Breast epithelium (tissue), 3 donors: ENCODE measurements at regions not wholly inside any gene's neighbourhood (a gene's known extent, or its start where the extent isn't known, plus 50 kb on each side); places are given as distances from the start of the nearest gene placed in this dataset.

Experiments used
- POLR2A ChIP-seq: fragments of 450-650 bp; IDR thresholded peaks from one replicate; pipeline ENCODE4 v1.6.1; 2016; ENCODE audit warnings: antibody characterized with exemption, mild to moderate bottlenecking, moderate library complexity
- POLR2AphosphoS5 ChIP-seq, 3 donors: sonication (generic); formaldehyde crosslinking; IDR thresholded peaks; one replicate each; pipeline ENCODE4 v1.6.1; 2017; ENCODE audit warnings: antibody characterized with exemption in 3 of 3
- TF ChIP-seq, protein P1 (sequence below), 3 donors: fragments of 450-650 bp; IDR thresholded peaks; one replicate each; pipeline ENCODE4 v1.5.1; 2016 to 2017; ENCODE audit warnings: antibody characterized with exemption in 3 of 3, mild to moderate bottlenecking in 3 of 3, moderate library complexity in 3 of 3

DNA sequence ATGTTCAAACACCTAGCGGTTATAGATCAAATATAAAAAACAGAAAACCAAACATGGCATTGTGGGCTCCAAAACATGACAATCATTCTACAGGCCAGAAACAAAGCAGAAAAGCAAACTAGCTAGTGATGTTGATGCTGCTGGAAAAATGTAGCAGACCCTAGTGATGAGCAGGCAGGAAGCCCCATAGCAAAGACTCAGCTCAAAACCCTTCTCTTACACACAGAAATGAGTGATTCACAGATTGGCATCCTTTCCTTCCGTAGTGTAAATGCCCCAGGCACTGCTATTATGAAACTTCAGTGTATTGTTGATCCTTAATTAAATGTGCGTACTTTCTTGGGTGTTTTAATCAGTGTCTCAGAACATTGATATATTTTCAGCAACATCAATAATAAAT lies 425.1 kb downstream of the UTRN start:
- TF ChIP-seq, protein P1, sequence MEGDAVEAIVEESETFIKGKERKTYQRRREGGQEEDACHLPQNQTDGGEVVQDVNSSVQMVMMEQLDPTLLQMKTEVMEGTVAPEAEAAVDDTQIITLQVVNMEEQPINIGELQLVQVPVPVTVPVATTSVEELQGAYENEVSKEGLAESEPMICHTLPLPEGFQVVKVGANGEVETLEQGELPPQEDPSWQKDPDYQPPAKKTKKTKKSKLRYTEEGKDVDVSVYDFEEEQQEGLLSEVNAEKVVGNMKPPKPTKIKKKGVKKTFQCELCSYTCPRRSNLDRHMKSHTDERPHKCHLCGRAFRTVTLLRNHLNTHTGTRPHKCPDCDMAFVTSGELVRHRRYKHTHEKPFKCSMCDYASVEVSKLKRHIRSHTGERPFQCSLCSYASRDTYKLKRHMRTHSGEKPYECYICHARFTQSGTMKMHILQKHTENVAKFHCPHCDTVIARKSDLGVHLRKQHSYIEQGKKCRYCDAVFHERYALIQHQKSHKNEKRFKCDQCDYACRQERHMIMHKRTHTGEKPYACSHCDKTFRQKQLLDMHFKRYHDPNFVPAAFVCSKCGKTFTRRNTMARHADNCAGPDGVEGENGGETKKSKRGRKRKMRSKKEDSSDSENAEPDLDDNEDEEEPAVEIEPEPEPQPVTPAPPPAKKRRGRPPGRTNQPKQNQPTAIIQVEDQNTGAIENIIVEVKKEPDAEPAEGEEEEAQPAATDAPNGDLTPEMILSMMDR (IDR thresholded peaks at IDR 0.05): no peak
- TF ChIP-seq POLR2A (no peak), POLR2AphosphoS5 (IDR thresholded peaks at IDR 0.05) (no peak)
